Neural cell (in vitro differentiated cells): ENCODE measurements at regions not wholly inside any gene's neighbourhood (a gene's known extent, or its start where the extent isn't known, plus 50 kb on each side); places are given as distances from the start of the nearest gene placed in this dataset.

Source experiments
- H2AFZ ChIP-seq: fragments of 200-600, 300-800 bp; sonication (generic), shearing (Covaris generic); 2 replicates; pipeline ENCODE4 v1.6.0; 2014; ENCODE audit warnings: low read depth, mild to moderate bottlenecking, antibody characterized with exemption, low read length, moderate library complexity
- H3F3A ChIP-seq: fragments of 200-600 bp; shearing (Covaris generic); 2 replicates; pipeline ENCODE4 v1.6.1; 2016; ENCODE audit warnings: mild to moderate bottlenecking, moderate library complexity, mixed read lengths, antibody characterized with exemption, low read length; ENCODE audit not compliant: insufficient read depth, poor library complexity, severe bottlenecking
- H3K27ac ChIP-seq: fragments of 200-600, 300-800 bp; sonication (generic), shearing (Covaris generic); 2 replicates; pipeline ENCODE4 v1.5.1; 2014; ENCODE audit warnings: mild to moderate bottlenecking, low read length, moderate library complexity
- H3K27me3 ChIP-seq: fragments of 300-800, 200-600 bp; sonication (generic), shearing (Covaris generic); 2 replicates; pipeline ENCODE4 v1.6.0; 2014; ENCODE audit warnings: mild to moderate bottlenecking, low read depth, low read length, moderate library complexity; ENCODE audit not compliant: insufficient read depth
- H3K36me3 ChIP-seq: fragments of 300-800, 200-600 bp; sonication (generic), shearing (Covaris generic); 2 replicates; pipeline ENCODE4 v1.5.1; 2014; ENCODE audit warnings: mild to moderate bottlenecking, antibody characterized with exemption, low read length, moderate library complexity; ENCODE audit not compliant: insufficient read depth
- H3K4me2 ChIP-seq: fragments of 300-800, 200-600 bp; sonication (generic), shearing (Covaris generic); 2 replicates; pipeline ENCODE4 v1.6.0; 2014; ENCODE audit warnings: mild to moderate bottlenecking, low read length
- H3K4me3 ChIP-seq: fragments of 300-800, 200-600 bp; sonication (generic), shearing (Covaris generic); 2 replicates; pipeline ENCODE4 v1.5.1; 2014; ENCODE audit warnings: mild to moderate bottlenecking, low read length, moderate library complexity
- H3K79me2 ChIP-seq: fragments of 200-600 bp; shearing (Covaris generic); replicated peaks from 2 replicates; pipeline ENCODE4 v1.6.0; 2014; ENCODE audit warnings: mild to moderate bottlenecking, low read length, moderate library complexity; ENCODE audit not compliant: insufficient read depth
- H3K9ac ChIP-seq: fragments of 300-800, 200-600 bp; sonication (generic), shearing (Covaris generic); 2 replicates; pipeline ENCODE4 v1.6.1; 2016; ENCODE audit warnings: mild to moderate bottlenecking, low read length, mixed read lengths
- H3K9me2 ChIP-seq: fragments of 200-600 bp; shearing (Covaris generic); 2 replicates; pipeline ENCODE4 v1.6.1; 2016; ENCODE audit warnings: mild to moderate bottlenecking, low read length, mixed read lengths; ENCODE audit not compliant: insufficient read depth
- H3K9me3 ChIP-seq: fragments of 200-600, 300-800 bp; sonication (generic), shearing (Covaris generic); 2 replicates; pipeline ENCODE4 v1.6.1; 2016; ENCODE audit warnings: mild to moderate bottlenecking, mixed run types, low read length, moderate library complexity, mixed read lengths
- H4K20me1 ChIP-seq: fragments of 200-600 bp; shearing (Covaris generic); 2 replicates; pipeline ENCODE4 v1.6.1; 2016; ENCODE audit warnings: mild to moderate bottlenecking, mixed run types; ENCODE audit not compliant: insufficient read depth
- EP300 ChIP-seq: fragments of 450-650 bp; conservative IDR thresholded peaks from 2 replicates; pipeline ENCODE4 v1.6.1; 2014; ENCODE audit warnings: antibody characterized with exemption, mild to moderate bottlenecking, moderate library complexity; ENCODE audit not compliant: poor library complexity, severe bottlenecking
- EZH2 ChIP-seq: fragments of 200-600, 300-800 bp; shearing (Covaris generic), sonication (generic); IDR thresholded peaks from 2 replicates; pipeline ENCODE4 v1.6.1; 2014; ENCODE audit warnings: antibody characterized with exemption, low read length, borderline replicate concordance, mild to moderate bottlenecking; ENCODE audit not compliant: insufficient read depth, poor library complexity, severe bottlenecking
- MXI1 ChIP-seq: fragments of 450-650 bp; conservative IDR thresholded peaks from 2 replicates; pipeline ENCODE4 v1.6.1; 2014; ENCODE audit warnings: antibody characterized with exemption, mild to moderate bottlenecking; ENCODE audit not compliant: poor library complexity, severe bottlenecking
- POLR2AphosphoS5 ChIP-seq: IDR thresholded peaks from 2 replicates; pipeline ENCODE4 v1.6.1; 2012
- RAD21 ChIP-seq: fragments of 450-650 bp; conservative IDR thresholded peaks from 2 replicates; pipeline ENCODE4 v1.6.1; 2014; ENCODE audit warnings: antibody characterized with exemption, mild to moderate bottlenecking, moderate library complexity
- SMC3 ChIP-seq: fragments of 450-650 bp; conservative IDR thresholded peaks from 2 replicates; pipeline ENCODE4 v1.6.1; 2014; ENCODE audit warnings: antibody characterized with exemption, mild to moderate bottlenecking, moderate library complexity; ENCODE audit not compliant: poor library complexity
- TAF1 ChIP-seq: IDR thresholded peaks from 2 replicates; pipeline ENCODE4 v1.6.1; 2012; ENCODE audit warnings: low read depth
- TF ChIP-seq, protein P1 (sequence below): IDR thresholded peaks from 2 replicates; pipeline ENCODE4 v1.6.1; 2012; ENCODE audit warnings: borderline replicate concordance
- TF ChIP-seq, protein P2 (sequence below): fragments of 450-650 bp; IDR thresholded peaks from 2 replicates; pipeline ENCODE4 v1.5.1; 2014; ENCODE audit warnings: antibody characterized with exemption, mild to moderate bottlenecking, moderate library complexity; ENCODE audit not compliant: poor library complexity, severe bottlenecking

DNA sequence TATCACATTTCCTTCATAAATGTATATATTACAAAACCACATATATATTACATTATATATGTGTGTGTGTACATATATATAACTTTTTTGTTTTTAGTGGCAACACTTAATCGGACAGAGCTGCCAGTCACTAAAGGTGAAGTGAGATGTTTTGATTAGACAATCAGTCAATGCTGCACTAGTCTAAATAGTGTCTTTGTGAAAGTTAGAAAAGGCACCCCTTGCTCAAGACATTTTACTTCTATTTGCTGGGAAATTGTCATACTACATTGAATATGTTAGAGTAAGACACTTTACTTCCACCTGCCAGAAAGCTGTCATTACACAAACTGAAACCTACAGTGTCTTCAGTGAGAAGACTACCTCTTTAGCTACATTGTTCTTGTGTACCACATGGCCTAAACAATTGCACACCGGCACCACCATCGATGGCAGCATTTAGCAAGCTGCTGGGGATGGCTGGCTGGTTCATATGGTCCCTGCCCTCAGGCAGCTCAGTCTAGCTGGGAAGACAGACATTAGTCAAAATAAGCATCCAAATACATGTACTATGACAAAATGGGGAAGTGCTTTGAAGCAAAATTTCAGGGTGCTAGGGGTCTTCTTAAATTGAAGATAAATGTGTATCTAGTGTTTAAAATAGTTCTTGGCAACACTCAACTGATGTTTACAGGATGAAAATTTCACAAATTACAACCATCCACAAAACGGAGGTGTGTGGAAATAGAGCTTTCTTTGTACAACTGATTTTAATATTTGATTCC is 148.1 kb upstream of the GATB start:
- Histone ChIP-seq H3K9me3 (no peaks in the 10 kb centered on the region), H3K27ac (no peak overlapping the region), H3K36me3 (no peaks in the 10 kb centered on the region), H2AFZ (no peak overlapping the region), H3K9me2 (no peaks in the 10 kb centered on the region), H4K20me1 (no peaks in the 10 kb centered on the region), H3K4me3 (no peak overlapping the region), H3K79me2 (no peaks in the 10 kb centered on the region), H3K9ac (no peak overlapping the region), H3K4me2 (no peak overlapping the region), H3K27me3 (no peaks in the 10 kb centered on the region), H3F3A (no peaks in the 10 kb centered on the region)
- TF ChIP-seq POLR2AphosphoS5 (peak; percentile 80), EP300 (peak; percentile 96), EZH2 (no peak), TAF1 (no peak), MXI1 (peak; percentile 27), SMC3 (peak; percentile 21)

DNA sequence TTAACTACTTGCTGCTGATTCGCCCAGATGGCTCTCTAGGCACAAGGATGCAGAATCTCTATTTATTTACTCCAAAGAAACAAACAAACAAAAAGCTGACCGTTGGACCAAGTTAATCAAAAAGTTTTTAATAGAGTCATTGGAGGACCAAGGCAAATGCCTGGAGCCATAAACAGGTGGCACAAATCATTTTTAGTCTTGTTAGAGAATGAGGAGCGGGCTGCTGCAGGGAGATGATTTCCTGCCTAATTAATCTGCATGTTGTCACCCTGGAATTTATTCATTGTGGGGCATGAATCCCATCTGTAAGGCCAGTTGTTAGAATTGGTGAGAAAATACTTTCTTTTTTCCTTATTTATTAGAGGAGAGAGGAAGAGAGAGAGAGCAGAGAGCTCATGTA is 147.4 kb upstream of the GATB start:
- Histone ChIP-seq H4K20me1 (no peaks in the 10 kb centered on the region), H3K9ac (no peak overlapping the region), H3K27ac (no peak overlapping the region), H3K9me3 (no peaks in the 10 kb centered on the region), H3K4me3 (no peak overlapping the region), H3K36me3 (no peaks in the 10 kb centered on the region), H3F3A (no peaks in the 10 kb centered on the region), H2AFZ (no peak overlapping the region), H3K27me3 (no peaks in the 10 kb centered on the region), H3K9me2 (no peaks in the 10 kb centered on the region), H3K4me2 (no peak overlapping the region), H3K79me2 (no peaks in the 10 kb centered on the region)
- TF ChIP-seq TAF1 (no peak), RAD21 (no peak), EP300 (no peak), SMC3 (no peak), EZH2 (no peak), MXI1 (no peak), POLR2AphosphoS5 (no peak)
- TF ChIP-seq, protein P1, sequence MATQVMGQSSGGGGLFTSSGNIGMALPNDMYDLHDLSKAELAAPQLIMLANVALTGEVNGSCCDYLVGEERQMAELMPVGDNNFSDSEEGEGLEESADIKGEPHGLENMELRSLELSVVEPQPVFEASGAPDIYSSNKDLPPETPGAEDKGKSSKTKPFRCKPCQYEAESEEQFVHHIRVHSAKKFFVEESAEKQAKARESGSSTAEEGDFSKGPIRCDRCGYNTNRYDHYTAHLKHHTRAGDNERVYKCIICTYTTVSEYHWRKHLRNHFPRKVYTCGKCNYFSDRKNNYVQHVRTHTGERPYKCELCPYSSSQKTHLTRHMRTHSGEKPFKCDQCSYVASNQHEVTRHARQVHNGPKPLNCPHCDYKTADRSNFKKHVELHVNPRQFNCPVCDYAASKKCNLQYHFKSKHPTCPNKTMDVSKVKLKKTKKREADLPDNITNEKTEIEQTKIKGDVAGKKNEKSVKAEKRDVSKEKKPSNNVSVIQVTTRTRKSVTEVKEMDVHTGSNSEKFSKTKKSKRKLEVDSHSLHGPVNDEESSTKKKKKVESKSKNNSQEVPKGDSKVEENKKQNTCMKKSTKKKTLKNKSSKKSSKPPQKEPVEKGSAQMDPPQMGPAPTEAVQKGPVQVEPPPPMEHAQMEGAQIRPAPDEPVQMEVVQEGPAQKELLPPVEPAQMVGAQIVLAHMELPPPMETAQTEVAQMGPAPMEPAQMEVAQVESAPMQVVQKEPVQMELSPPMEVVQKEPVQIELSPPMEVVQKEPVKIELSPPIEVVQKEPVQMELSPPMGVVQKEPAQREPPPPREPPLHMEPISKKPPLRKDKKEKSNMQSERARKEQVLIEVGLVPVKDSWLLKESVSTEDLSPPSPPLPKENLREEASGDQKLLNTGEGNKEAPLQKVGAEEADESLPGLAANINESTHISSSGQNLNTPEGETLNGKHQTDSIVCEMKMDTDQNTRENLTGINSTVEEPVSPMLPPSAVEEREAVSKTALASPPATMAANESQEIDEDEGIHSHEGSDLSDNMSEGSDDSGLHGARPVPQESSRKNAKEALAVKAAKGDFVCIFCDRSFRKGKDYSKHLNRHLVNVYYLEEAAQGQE: no peak
- TF ChIP-seq, protein P2, sequence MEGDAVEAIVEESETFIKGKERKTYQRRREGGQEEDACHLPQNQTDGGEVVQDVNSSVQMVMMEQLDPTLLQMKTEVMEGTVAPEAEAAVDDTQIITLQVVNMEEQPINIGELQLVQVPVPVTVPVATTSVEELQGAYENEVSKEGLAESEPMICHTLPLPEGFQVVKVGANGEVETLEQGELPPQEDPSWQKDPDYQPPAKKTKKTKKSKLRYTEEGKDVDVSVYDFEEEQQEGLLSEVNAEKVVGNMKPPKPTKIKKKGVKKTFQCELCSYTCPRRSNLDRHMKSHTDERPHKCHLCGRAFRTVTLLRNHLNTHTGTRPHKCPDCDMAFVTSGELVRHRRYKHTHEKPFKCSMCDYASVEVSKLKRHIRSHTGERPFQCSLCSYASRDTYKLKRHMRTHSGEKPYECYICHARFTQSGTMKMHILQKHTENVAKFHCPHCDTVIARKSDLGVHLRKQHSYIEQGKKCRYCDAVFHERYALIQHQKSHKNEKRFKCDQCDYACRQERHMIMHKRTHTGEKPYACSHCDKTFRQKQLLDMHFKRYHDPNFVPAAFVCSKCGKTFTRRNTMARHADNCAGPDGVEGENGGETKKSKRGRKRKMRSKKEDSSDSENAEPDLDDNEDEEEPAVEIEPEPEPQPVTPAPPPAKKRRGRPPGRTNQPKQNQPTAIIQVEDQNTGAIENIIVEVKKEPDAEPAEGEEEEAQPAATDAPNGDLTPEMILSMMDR: no peak
